ENCODE measurements at regions not wholly inside any gene's neighbourhood (a gene's known extent, or its start where the extent isn't known, plus 50 kb on each side); places are given as distances from the start of the nearest gene placed in this dataset.

DNA sequence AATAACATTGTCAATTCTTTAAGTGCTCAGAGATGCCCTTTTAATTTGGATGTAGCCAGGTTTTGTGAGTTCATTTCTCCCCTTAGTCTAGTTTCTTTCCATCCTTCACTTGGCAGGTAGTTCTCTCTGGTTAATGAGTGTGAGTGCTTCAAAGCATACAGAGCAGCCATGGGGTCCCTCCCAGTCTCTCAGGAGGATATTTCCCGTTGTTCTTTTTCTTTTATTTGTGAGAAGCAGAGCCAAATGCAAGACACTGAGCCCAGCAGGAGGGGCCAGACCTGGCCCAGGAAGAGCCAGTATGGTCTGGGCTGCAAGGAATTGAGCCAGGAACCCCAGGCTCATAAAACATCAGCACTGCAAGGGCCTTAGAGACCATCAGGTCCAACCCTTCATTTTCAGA is 52.4 kb downstream of the PLCE1 start:
- TF ChIP-seq, protein P1, sequence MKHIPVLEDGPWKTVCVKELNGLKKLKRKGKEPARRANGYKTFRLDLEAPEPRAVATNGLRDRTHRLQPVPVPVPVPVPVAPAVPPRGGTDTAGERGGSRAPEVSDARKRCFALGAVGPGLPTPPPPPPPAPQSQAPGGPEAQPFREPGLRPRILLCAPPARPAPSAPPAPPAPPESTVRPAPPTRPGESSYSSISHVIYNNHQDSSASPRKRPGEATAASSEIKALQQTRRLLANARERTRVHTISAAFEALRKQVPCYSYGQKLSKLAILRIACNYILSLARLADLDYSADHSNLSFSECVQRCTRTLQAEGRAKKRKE (CRISPR knock-in tag; IDR thresholded peaks at IDR 0.05; ENCODE audit: low read depth): no peak
- TF ChIP-seq HDAC2 (IDR thresholded peaks at IDR 0.05): no peak
- TF ChIP-seq MAFK (IDR thresholded peaks at IDR 0.05; ENCODE audit: partially characterized antibody): no peak
- no peak for TF ChIP-seq ZFP36 (IDR thresholded peaks at IDR 0.05; ENCODE audit: borderline replicate concordance, partially characterized antibody)
- TF ChIP-seq, protein P2, sequence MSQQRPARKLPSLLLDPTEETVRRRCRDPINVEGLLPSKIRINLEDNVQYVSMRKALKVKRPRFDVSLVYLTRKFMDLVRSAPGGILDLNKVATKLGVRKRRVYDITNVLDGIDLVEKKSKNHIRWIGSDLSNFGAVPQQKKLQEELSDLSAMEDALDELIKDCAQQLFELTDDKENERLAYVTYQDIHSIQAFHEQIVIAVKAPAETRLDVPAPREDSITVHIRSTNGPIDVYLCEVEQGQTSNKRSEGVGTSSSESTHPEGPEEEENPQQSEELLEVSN (IDR thresholded peaks at IDR 0.05; ENCODE audit: borderline replicate concordance, low read depth): no peak
- no peak for TF ChIP-seq MYC (IDR thresholded peaks at IDR 0.05; ENCODE audit: borderline replicate concordance, low read length)
- no peak for TF ChIP-seq CHD2 (IDR thresholded peaks at IDR 0.05; ENCODE audit: low read length, partially characterized antibody)
- TF ChIP-seq, protein P3, sequence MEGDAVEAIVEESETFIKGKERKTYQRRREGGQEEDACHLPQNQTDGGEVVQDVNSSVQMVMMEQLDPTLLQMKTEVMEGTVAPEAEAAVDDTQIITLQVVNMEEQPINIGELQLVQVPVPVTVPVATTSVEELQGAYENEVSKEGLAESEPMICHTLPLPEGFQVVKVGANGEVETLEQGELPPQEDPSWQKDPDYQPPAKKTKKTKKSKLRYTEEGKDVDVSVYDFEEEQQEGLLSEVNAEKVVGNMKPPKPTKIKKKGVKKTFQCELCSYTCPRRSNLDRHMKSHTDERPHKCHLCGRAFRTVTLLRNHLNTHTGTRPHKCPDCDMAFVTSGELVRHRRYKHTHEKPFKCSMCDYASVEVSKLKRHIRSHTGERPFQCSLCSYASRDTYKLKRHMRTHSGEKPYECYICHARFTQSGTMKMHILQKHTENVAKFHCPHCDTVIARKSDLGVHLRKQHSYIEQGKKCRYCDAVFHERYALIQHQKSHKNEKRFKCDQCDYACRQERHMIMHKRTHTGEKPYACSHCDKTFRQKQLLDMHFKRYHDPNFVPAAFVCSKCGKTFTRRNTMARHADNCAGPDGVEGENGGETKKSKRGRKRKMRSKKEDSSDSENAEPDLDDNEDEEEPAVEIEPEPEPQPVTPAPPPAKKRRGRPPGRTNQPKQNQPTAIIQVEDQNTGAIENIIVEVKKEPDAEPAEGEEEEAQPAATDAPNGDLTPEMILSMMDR (IDR thresholded peaks at IDR 0.05): no peak
- no peak for TF ChIP-seq NR3C1 (IDR thresholded peaks at IDR 0.05)

Measured in A549 (cell line).